Activated naive CD4-positive, alpha-beta T cell treated with anti-CD3 and anti-CD28 coated beads for 36 hours (primary cell): ENCODE measurements at regions not wholly inside any gene's neighbourhood (a gene's known extent, or its start where the extent isn't known, plus 50 kb on each side); places are given as distances from the start of the nearest gene placed in this dataset.

Experiments used
- CTCF ChIA-PET: fragments of 350-600 bp; sonication (Branson Sonifier 250); formaldehyde crosslinking; loops from one replicate; lab custom pipeline; 2021; ENCODE audit warnings: antibody characterized with exemption; lab: Charles Lee
- DNase-seq: peaks from one replicate; pipeline ENCODE4 v3.0.0-alpha.2; 2020
- H3K27ac Mint-ChIP-seq: one replicate; pipeline ENCODE4 v1.8.0; 2021; ENCODE audit warnings: mild to moderate bottlenecking, mixed read lengths
- H3K27me3 Mint-ChIP-seq: one replicate; pipeline ENCODE4 v1.8.0; 2021; ENCODE audit warnings: low read depth, mixed read lengths
- H3K36me3 Mint-ChIP-seq: one replicate; pipeline ENCODE4 v1.8.0; 2021; ENCODE audit warnings: low read depth, mixed read lengths
- H3K4me1 Mint-ChIP-seq: one replicate; pipeline ENCODE4 v1.8.0; 2021; ENCODE audit warnings: low read depth, mixed read lengths
- H3K4me3 Mint-ChIP-seq: one replicate; pipeline ENCODE4 v1.8.0; 2021; ENCODE audit warnings: mild to moderate bottlenecking, moderate library complexity, mixed read lengths
- H3K9me3 Mint-ChIP-seq: one replicate; pipeline ENCODE4 v1.8.0; 2021; ENCODE audit warnings: mixed read lengths
- intact Hi-C: fragments of 100-400 bp; cut with micrococcal nuclease; formaldehyde crosslinking; loops from one replicate; pipeline ENCODE4 v1.15.1; 2023

GRCh38 chr20:20815711-20816455 lies 103.4 kb upstream of the RALGAPA2 start:
- H3K4me3 Mint-ChIP-seq, result no peak overlapping the region
- no peaks in the 10 kb centered on the region for H3K36me3 Mint-ChIP-seq
- CTCF ChIA-PET, result no interaction called here
- no peaks in the 10 kb centered on the region for H3K4me1 Mint-ChIP-seq
- peaks cover 12% of the 10 kb centered on the region for H3K27me3 Mint-ChIP-seq
- DNase-seq, result no peak
- intact Hi-C loops, result no loop called here
- no peaks in the 10 kb centered on the region for H3K9me3 Mint-ChIP-seq
- H3K27ac Mint-ChIP-seq, result no peak overlapping the region

GRCh38 chr20:20814685-20815084 lies 102.2 kb upstream of the RALGAPA2 start:
- no peak overlapping the region for H3K4me3 Mint-ChIP-seq

GRCh38 chr20:20812136-20812535 lies 99.7 kb upstream of the RALGAPA2 start:
- Mint-ChIP-seq H3K36me3 (no peaks in the 10 kb centered on the region), H3K27ac (no peak overlapping the region)

More at GRCh38 chr20:20814685-20815084, 102.2 kb upstream of the RALGAPA2 start:
- no peak for DNase-seq
- intact Hi-C loops, result no loop called here
- no peaks in the 10 kb centered on the region for H3K4me1 Mint-ChIP-seq
- H3K9me3 Mint-ChIP-seq, result no peaks in the 10 kb centered on the region
- H3K27ac Mint-ChIP-seq, result no peak overlapping the region
- CTCF ChIA-PET, result no interaction called here
- no peaks in the 10 kb centered on the region for H3K36me3 Mint-ChIP-seq
- peaks cover 6% of the 10 kb centered on the region for H3K27me3 Mint-ChIP-seq

GRCh38 chr20:20808016-20808415 lies 95.6 kb upstream of the RALGAPA2 start:
- no peak overlapping the region for H3K4me3 Mint-ChIP-seq
- no peak overlapping the region for H3K27ac Mint-ChIP-seq
- H3K36me3 Mint-ChIP-seq, result no peaks in the 10 kb centered on the region
- CTCF ChIA-PET, result interaction anchor here (1.0 kb wide), 1 partner anchor 27 kb away, joined by 4 read pairs; no protein-coding TSS in a partner anchor
- H3K9me3 Mint-ChIP-seq, result no peaks in the 10 kb centered on the region
- H3K27me3 Mint-ChIP-seq, result peaks cover 6% of the 10 kb centered on the region
- H3K4me1 Mint-ChIP-seq, result no peaks in the 10 kb centered on the region
- DNase-seq, result no peak
- intact Hi-C loops, result no loop called here

More at GRCh38 chr20:20812136-20812535, 99.7 kb upstream of the RALGAPA2 start:
- Mint-ChIP-seq H3K4me3 (no peak overlapping the region), H3K4me1 (no peaks in the 10 kb centered on the region), H3K27me3 (peaks cover 6% of the 10 kb centered on the region), H3K9me3 (no peaks in the 10 kb centered on the region)
- no peak for DNase-seq
- intact Hi-C loops, result no loop called here
- CTCF ChIA-PET, result no interaction called here

- H3K27me3 Mint-ChIP-seq, result peaks cover 4% of the 10 kb centered on the region
- intact Hi-C loops, result no loop called here
- no peaks in the 10 kb centered on the region for H3K36me3 Mint-ChIP-seq
- no peaks in the 10 kb centered on the region for H3K4me1 Mint-ChIP-seq
- H3K9me3 Mint-ChIP-seq, result no peaks in the 10 kb centered on the region
- no peak overlapping the region for H3K4me3 Mint-ChIP-seq
- CTCF ChIA-PET, result interaction anchor here (0.7 to 0.8 kb wide), 2 partner anchors 8 to 342 kb away, joined by 3 read pairs; no protein-coding TSS in a partner anchor
- no peak for DNase-seq
- no peak overlapping the region for H3K27ac Mint-ChIP-seq
Measured at GRCh38 chr20:20806121-20807095, 94.0 kb upstream of the RALGAPA2 start.

- Mint-ChIP-seq H3K36me3 (no peaks in the 10 kb centered on the region), H3K4me1 (no peaks in the 10 kb centered on the region), H3K9me3 (no peaks in the 10 kb centered on the region), H3K27me3 (peaks cover 4% of the 10 kb centered on the region), H3K27ac (no peak overlapping the region), H3K4me3 (no peak overlapping the region)
- CTCF ChIA-PET, result no interaction called here
- DNase-seq, result no peak
- intact Hi-C loops, result no loop called here
Measured at GRCh38 chr20:20803011-20803410, 90.6 kb upstream of the RALGAPA2 start.

- Mint-ChIP-seq H3K27ac (no peak overlapping the region), H3K36me3 (no peaks in the 10 kb centered on the region), H3K4me3 (no peak overlapping the region), H3K27me3 (peaks cover 4% of the 10 kb centered on the region), H3K4me1 (no peaks in the 10 kb centered on the region), H3K9me3 (no peaks in the 10 kb centered on the region)
- DNase-seq, result no peak
- CTCF ChIA-PET, result no interaction called here
- intact Hi-C loops, result no loop called here
Measured at GRCh38 chr20:20802328-20802727, 89.9 kb upstream of the RALGAPA2 start.

- intact Hi-C loops, result no loop called here
- H3K4me3 Mint-ChIP-seq, result no peak overlapping the region
- no peaks in the 10 kb centered on the region for H3K36me3 Mint-ChIP-seq
- H3K9me3 Mint-ChIP-seq, result no peaks in the 10 kb centered on the region
- H3K27me3 Mint-ChIP-seq, result no peaks in the 10 kb centered on the region
- CTCF ChIA-PET, result no interaction called here
- H3K4me1 Mint-ChIP-seq, result no peaks in the 10 kb centered on the region
- H3K27ac Mint-ChIP-seq, result no peak overlapping the region
- DNase-seq, result no peak
Measured at GRCh38 chr20:20799716-20800312, 87.4 kb upstream of the RALGAPA2 start.

GRCh38 chr20:20797521-20798310 lies 85.3 kb upstream of the RALGAPA2 start:
- H3K4me1 Mint-ChIP-seq, result no peaks in the 10 kb centered on the region
- no peaks in the 10 kb centered on the region for H3K36me3 Mint-ChIP-seq
- intact Hi-C loops, result no loop called here
- no peaks in the 10 kb centered on the region for H3K9me3 Mint-ChIP-seq
- H3K27ac Mint-ChIP-seq, result no peak overlapping the region
- CTCF ChIA-PET, result interaction anchor here (1.6 kb wide), 1 partner anchor 9 kb away, joined by 3 read pairs; no protein-coding TSS in a partner anchor
- H3K27me3 Mint-ChIP-seq, result peaks cover under 1% of the 10 kb centered on the region
- DNase-seq, result no peak
- H3K4me3 Mint-ChIP-seq, result no peak overlapping the region

- Mint-ChIP-seq H3K9me3 (no peaks in the 10 kb centered on the region), H3K36me3 (no peaks in the 10 kb centered on the region), H3K27ac (no peak overlapping the region), H3K4me3 (no peak overlapping the region), H3K27me3 (peaks cover 4% of the 10 kb centered on the region), H3K4me1 (no peaks in the 10 kb centered on the region)
- CTCF ChIA-PET, result no interaction called here
- intact Hi-C loops, result no loop called here
- DNase-seq, result no peak
Measured at GRCh38 chr20:20796766-20797440, 84.5 kb upstream of the RALGAPA2 start.

- DNase-seq, result no peak
- no peak overlapping the region for H3K4me3 Mint-ChIP-seq
- no peaks in the 10 kb centered on the region for H3K36me3 Mint-ChIP-seq
- intact Hi-C loops, result no loop called here
- H3K27ac Mint-ChIP-seq, result no peak overlapping the region
- CTCF ChIA-PET, result no interaction called here
- peaks cover 4% of the 10 kb centered on the region for H3K27me3 Mint-ChIP-seq
- no peaks in the 10 kb centered on the region for H3K9me3 Mint-ChIP-seq
- H3K4me1 Mint-ChIP-seq, result no peaks in the 10 kb centered on the region
Measured at GRCh38 chr20:20795721-20796120, 83.3 kb upstream of the RALGAPA2 start.
